Myocyte (in vitro differentiated cells): ENCODE measurements at regions not wholly inside any gene's neighbourhood (a gene's known extent, or its start where the extent isn't known, plus 50 kb on each side); places are given as distances from the start of the nearest gene placed in this dataset.
"Not testable (repeated sequence)": the region's sequence is repeated elsewhere in the genome, so short reads cannot be mapped to it uniquely, and the experiment has no call there.

ENCODE experiments used
- DNase-seq: peaks from one replicate; pipeline ENCODE4 v3.0.0-alpha.2; 2012; ENCODE audit warnings: low read depth

- no peak for DNase-seq
Observed at GRCh38 chr12:91493308-91493707, 310.7 kb upstream of the DCN start.

DNA sequence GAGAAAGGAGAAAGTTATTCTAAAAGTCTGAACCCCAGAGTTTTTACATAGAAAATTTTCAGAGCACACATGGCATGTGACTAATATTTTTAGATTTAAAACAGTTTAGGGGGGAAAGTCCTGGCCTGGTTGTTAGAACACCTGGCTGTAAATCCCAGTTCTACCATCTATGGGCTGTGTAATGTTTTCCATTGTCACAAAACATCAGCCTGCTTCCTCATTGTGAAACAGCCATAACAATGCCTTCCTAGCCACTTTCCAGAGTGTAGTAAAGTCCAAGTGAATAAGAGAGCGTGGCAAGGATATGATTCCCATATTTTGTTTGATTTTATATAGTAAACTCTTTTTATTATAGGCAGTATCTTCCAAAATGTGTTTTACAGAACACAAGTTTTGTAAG lies 310.0 kb upstream of the DCN start:
- no peak for DNase-seq

DNA sequence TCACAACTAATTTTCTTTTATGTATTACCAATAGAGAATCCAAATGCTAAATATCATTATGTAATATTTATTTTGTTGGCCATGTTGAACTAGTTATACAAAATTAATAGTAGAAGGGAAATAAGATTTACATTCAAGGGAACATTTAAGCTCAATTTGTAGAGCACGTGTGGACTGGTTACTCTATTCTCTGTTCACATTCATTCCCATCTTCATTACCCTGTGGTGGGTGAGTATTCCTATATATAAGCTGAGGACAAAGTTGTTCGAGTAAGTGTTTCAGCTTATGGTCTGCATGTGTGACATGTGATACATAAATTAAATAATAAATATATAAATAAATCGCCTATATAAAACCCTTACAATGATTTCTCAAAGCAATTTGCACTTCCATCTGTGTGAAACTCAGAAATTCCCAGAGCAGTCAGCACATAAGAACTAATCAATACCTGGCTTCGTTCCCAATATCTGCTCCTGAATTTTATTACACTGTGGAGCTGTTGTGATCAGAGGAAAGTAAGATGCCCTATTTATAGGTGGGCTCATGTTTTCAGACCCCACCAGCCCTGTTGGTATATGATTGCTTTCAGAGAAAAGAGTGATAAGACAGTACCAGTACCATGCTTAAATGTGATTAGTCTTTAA lies 308.2 kb upstream of the DCN start:
- DNase-seq, result no peak

DNA sequence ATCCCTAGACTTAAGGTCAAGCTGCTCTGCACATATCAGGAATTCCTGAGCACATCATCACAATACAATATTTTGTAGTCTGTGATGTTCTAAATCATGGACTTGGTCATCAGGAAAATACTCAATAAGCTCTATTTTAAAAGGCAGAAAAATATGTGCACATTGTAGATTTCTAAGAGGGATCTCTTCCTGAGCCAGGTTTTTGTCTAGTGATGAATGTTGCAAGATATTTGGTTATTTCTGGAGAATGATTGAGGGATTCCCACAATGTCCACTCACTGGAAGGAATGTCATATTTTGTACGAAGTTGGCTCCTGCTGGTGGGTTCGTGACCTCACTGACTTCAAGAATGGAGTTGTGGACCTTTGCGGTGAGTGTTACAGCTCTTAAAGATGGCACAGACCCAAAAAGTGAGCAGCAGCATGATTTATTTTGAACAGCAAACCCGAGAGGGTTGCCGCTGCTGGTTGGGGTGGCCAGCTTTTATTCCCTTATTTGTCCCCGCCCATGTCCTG lies 300.9 kb upstream of the DCN start:
- peak; percentile 52 for DNase-seq

GRCh38 chr12:91482231-91482630 lies 299.6 kb upstream of the DCN start:
- DNase-seq, result peak; percentile 69

- DNase-seq, result no peak
Observed at GRCh38 chr12:91478500-91478899, 295.9 kb upstream of the DCN start.

GRCh38 chr12:91467686-91468085 lies 285.1 kb upstream of the DCN start:
- DNase-seq, result no peak

DNA sequence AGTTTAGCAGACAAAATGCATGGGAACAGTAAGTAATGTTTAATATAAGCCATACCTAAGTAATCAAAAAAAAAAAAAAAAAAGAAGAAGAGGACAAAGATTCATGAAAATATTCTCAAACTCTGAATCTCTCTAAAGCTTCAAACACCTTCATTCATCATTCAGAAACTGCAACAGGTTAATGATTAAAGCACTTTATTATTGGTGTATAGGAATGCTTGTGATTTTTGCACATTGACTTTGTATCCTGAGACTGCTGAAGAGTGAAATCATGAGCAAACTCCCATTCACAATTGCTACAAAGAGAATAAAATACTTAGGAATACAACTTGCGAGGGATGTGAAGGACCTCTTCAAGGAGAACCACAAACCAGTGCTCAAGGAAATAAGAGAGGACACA lies 278.4 kb upstream of the DCN start:
- DNase-seq, result no peak

DNA sequence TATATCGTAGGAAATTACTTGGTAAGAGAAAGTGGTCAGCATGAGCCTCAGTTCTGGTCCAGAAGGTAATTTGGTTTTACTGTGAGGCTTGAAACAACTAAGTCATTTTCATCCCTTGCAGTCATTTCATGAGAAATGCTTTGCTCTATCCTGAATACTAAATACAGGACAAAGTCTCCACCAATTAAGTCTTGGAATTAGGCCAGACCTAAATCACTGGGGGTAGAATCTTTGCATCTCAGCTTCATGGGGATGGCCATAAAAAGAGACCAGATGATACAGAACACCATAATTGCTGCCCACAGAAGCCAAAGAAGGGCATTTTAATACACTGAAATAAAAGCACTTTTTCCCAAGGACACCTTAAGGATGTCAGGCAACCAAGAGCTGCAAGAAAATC lies 277.9 kb upstream of the DCN start:
- DNase-seq, result no peak

- no peak for DNase-seq
Observed at GRCh38 chr12:91455321-91455720, 272.7 kb upstream of the DCN start.

GRCh38 chr12:91454179-91454578 lies 271.6 kb upstream of the DCN start:
- DNase-seq, result no peak

DNA sequence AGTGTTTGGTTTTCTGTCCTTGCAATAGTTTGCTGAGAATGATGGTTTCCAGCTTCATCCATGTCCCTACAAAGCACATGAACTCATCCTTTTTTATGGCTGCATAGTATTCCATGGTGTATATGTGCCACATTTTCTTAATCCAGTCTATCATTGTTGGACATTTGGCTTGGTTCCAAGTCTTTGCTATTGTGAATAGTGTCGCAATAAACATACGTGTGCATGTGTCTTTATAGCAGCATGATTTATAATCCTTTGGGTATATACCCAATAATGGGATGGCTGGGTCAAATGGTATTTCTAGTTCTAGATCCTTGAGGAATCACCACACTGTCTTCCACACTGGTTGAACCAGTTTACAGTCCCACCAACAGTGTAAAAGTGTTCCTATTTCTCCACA lies 269.8 kb upstream of the DCN start:
- not testable (repeated sequence) for DNase-seq

GRCh38 chr12:91441993-91442952 lies 259.7 kb upstream of the DCN start:
- no peak for DNase-seq

DNA sequence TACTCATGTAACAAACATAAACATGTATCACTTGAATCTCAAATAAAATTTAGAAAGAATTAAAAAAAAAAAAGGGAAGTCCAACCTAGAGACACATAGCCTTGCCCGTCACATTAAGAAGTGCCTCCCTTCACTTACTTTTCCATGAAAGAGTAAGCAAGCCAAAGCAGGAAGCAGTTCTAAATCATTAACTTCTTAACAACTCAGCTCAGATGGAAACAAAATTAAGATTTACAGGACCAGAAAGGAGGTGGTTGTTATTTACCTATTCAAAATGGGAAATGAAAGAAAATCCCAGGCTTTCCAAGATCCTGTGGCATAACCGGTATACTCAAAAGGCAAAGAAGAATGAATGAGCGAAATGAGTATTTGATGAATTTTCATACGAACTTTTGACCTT lies 258.6 kb upstream of the DCN start:
- DNase-seq, result no peak

GRCh38 chr12:91434081-91434480 lies 251.5 kb upstream of the DCN start:
- no peak for DNase-seq

GRCh38 chr12:91432755-91433154 lies 250.1 kb upstream of the DCN start:
- DNase-seq, result no peak

- DNase-seq, result peak; percentile 22
Observed at GRCh38 chr12:91432089-91432488, 249.5 kb upstream of the DCN start.

GRCh38 chr12:91424506-91424905 lies 241.9 kb upstream of the DCN start:
- no peak for DNase-seq

DNA sequence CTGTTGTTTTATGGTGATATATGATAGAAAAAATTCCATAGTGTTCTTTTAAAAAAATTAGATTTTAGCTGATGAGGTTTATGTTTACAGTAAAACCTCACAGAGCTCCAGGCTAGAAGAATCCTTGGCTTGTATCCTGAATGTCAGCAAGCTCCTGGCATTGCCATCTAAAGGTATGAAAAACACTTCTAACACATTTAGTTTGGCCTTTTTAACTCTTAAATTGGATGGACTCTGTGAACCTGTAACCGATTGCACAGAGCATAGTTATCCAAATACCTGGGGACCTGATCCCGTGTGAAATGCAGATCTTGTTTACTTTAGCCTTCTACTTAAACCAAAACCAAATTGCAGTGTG lies 241.1 kb upstream of the DCN start:
- no peak for DNase-seq

DNA sequence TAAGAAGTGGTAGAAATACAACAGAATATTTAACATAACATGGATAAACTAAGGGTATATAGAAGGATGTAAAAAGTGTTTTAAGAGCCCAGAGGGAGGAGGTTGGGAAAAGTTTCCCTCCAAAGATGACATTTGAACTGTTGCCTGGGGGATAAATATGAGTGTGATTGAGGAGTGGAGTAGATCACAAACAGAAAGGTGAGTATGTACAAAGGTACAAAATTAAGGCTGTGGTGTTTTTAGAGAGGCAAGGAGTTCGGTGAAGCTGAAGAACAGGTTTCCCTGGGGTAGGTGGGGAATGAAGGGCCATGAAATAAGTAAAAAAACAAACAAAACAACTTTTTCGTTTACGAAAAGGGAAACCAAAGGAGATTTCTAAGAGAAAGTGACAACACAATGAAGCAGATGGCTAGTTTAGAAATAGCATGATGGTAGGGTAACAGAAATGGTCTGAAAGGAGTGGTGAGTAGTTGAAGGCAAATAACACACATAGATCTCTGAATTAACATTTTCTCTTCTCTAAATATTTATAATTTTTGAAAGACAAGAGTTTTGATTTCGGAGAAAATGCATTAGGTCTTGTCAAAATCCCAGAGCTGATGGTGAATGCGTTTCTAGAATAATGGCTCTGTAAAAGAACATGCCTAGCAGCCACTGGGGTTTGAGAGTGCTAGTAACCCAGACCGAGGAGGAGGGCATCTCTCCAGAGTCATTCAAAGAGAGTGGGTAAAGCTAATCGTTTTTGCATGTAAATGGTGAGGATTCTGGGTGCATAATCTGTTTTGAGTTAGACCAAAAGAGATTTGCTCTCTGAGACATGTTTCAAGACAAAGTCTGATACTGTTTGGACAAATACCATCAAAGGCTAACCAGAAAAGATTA lies 240.4 kb upstream of the DCN start:
- no peak for DNase-seq

GRCh38 chr12:91422127-91422526 lies 239.5 kb upstream of the DCN start:
- no peak for DNase-seq

DNA sequence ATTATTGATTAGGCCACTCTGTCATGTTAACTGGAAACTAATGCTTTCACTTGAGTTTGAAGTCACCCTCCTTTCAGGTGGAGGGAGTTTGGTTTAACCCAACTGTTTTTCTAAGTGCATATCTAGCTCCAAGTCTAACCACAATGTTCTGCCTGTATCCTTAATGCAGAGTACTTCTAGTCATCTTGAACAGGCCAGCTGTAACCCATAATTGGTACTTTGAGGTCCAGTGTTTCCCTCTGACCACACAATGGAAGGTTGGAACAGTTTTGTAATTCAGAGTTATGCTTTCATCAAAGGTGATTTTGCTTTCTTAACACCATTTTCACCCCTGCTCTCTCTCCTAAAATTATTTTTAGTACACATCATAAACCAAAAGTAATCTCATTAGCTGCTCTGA lies 237.2 kb upstream of the DCN start:
- DNase-seq, result peak; percentile 61
